Panc1 (cell line): ENCODE measurements at regions not wholly inside any gene's neighbourhood (a gene's known extent, or its start where the extent isn't known, plus 50 kb on each side); places are given as distances from the start of the nearest gene placed in this dataset.

Source experiments
- ATAC-seq: fragments of 200-7000 bp; cut with Tn5 transposase; 2 replicates; pipeline ENCODE4 v1.9.1; 2020; ENCODE audit warnings: mild to moderate bottlenecking, moderate library complexity
- BruUV-seq: library from RNA; stranded (reverse); fragments of 400-500 nt; replicated peaks from 2 replicates; lab custom pipeline; 2021; lab: Mats Ljungman, UMichigan
- CTCF ChIA-PET: fragments of 300-600 bp; sonication (Branson Sonifier 250); formaldehyde crosslinking; loops from one replicate; lab custom pipeline; 2022; ENCODE audit warnings: antibody characterized with exemption; lab: Charles Lee
- POLR2A ChIA-PET: fragments of 300-600 bp; sonication (Branson Sonifier 250); formaldehyde crosslinking; loops from one replicate; lab custom pipeline; 2022; ENCODE audit warnings: antibody characterized with exemption; lab: Charles Lee
- DNase-seq: peaks from one replicate; pipeline ENCODE4 v3.0.0-alpha.2; 2010; ENCODE audit warnings: low read depth, low spot score
- H3K27ac ChIP-seq: 2 replicates; pipeline ENCODE4 v1.5.1; 2011; ENCODE audit warnings: mild to moderate bottlenecking, low read length, inconsistent platforms
- H3K27me3 ChIP-seq: fragments of 200-500 bp; sonication (Bioruptor generic); 2 replicates; pipeline ENCODE4 v1.6.0; 2014; ENCODE audit warnings: low read length, inconsistent platforms; ENCODE audit not compliant: control insufficient read depth, insufficient read depth
- H3K36me3 ChIP-seq: fragments of 200-500 bp; sonication (Bioruptor generic); 2 replicates; pipeline ENCODE4 v1.5.1; 2014; ENCODE audit warnings: inconsistent platforms, mild to moderate bottlenecking, low read length, moderate library complexity; ENCODE audit not compliant: control insufficient read depth, insufficient read depth
- H3K4me1 ChIP-seq: 2 replicates; pipeline ENCODE4 v1.5.1; 2011; ENCODE audit warnings: inconsistent platforms, mild to moderate bottlenecking, low read length, moderate library complexity; ENCODE audit not compliant: control insufficient read depth, insufficient read depth
- H3K4me3 ChIP-seq, 2 experiments: 2 replicates each; pipeline ENCODE4 v1.5.1; 2011 to 2012; ENCODE audit warnings: low read depth in 2 of 2, low read length in 2 of 2, mild to moderate bottlenecking in 2 of 2, inconsistent platforms in 1 of 2, moderate library complexity in 1 of 2
- H3K9me3 ChIP-seq: fragments of 200-500 bp; sonication (Bioruptor generic); 2 replicates; pipeline ENCODE4 v1.5.1; 2014; ENCODE audit warnings: low read depth, mild to moderate bottlenecking, inconsistent platforms, low read length, moderate library complexity; ENCODE audit not compliant: control insufficient read depth, insufficient read depth
- POLR2AphosphoS5 ChIP-seq: IDR thresholded peaks from 2 replicates; pipeline ENCODE4 v1.6.1; 2012; ENCODE audit warnings: mild to moderate bottlenecking, low read depth, low read length, moderate library complexity
- SIN3A ChIP-seq: IDR thresholded peaks from 2 replicates; pipeline ENCODE4 v1.6.1; 2012; ENCODE audit warnings: low read depth, mild to moderate bottlenecking, low read length, moderate library complexity, borderline replicate concordance; ENCODE audit not compliant: insufficient read depth
- TCF7L2 ChIP-seq: IDR thresholded peaks from 2 replicates; pipeline ENCODE4 v1.6.1; 2011; ENCODE audit warnings: mild to moderate bottlenecking, low read depth, low read length, inconsistent platforms
- in situ Hi-C: cut with HindIII; loops from 2 replicates; pipeline ENCODE4 v1.10.0; 2016; ENCODE audit warnings: low sequenced_read_pairs, low pct_unique_long_range_greater_than_20kb
- intact Hi-C: fragments of 100-400 bp; cut with micrococcal nuclease; formaldehyde crosslinking; loops from one replicate; pipeline ENCODE4 v1.10.0; 2022; ENCODE audit not compliant: unreplicated experiment
- TF ChIP-seq, protein P1 (sequence below): fragments of 450-650 bp; IDR thresholded peaks from 2 replicates; pipeline ENCODE4 v1.5.1; 2017; ENCODE audit warnings: mild to moderate bottlenecking
- TF ChIP-seq, protein P2 (sequence below), 2 experiments: IDR thresholded peaks; 2 replicates each; pipeline ENCODE4 v1.6.1; 2011 to 2012; ENCODE audit warnings: low read depth in 2 of 2, control low read depth in 1 of 2, low read length in 1 of 2, mild to moderate bottlenecking in 1 of 2, moderate library complexity in 1 of 2; ENCODE audit not compliant: insufficient read depth in 1 of 2

DNA sequence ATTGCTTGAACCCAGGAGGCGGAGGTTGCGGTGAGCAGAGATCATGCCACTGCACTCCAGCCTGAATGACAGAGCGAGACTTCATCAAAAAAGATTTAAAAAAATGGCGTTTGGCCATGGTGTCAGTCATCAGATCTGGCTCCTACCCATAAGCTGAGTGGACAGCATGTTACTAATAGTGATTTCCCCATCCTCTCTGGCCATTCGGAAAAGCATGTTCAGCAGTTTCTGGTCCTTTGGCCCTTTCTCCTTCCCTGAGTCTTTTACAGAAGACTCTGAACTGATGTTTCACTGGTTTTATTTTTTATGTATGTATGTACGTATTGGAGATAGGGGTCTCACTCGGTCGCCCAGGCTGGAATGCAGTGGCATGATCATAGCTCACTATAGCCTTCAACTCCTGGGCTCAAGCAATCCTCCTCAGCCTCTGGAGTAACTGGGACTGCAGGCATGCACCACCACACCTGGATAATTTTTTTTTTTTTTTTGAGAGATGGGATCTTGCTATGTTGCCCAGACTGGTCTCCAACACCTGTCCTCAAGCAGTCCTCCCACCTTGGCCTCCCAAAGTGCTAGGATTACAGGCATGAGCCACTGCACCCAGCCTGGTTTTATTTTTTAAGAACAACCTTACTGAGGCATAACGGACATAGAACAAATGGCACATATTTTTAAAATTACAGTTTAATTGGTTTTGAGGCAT, 84.2 kb upstream of the CNKSR3 start:
- CTCF ChIA-PET, result no interaction called here
- BruUV-seq, result no TSS peak
- no peaks in the 10 kb centered on the region for H3K27me3 ChIP-seq
- H3K9me3 ChIP-seq, result no peaks in the 10 kb centered on the region
- H3K27ac ChIP-seq, result no peak overlapping the region
- intact Hi-C loops (no loop called here), in situ Hi-C loops (no loop called here)
- no peak for ATAC-seq
- no peak for DNase-seq
- H3K4me1 ChIP-seq, result no peaks in the 10 kb centered on the region
- H3K4me3 ChIP-seq, result no peak overlapping the region
- POLR2A ChIA-PET, result no interaction called here
- no peaks in the 10 kb centered on the region for H3K36me3 ChIP-seq
- TF ChIP-seq SIN3A (no peak), TCF7L2 (no peak), POLR2AphosphoS5 (no peak)
- TF ChIP-seq, protein P1, sequence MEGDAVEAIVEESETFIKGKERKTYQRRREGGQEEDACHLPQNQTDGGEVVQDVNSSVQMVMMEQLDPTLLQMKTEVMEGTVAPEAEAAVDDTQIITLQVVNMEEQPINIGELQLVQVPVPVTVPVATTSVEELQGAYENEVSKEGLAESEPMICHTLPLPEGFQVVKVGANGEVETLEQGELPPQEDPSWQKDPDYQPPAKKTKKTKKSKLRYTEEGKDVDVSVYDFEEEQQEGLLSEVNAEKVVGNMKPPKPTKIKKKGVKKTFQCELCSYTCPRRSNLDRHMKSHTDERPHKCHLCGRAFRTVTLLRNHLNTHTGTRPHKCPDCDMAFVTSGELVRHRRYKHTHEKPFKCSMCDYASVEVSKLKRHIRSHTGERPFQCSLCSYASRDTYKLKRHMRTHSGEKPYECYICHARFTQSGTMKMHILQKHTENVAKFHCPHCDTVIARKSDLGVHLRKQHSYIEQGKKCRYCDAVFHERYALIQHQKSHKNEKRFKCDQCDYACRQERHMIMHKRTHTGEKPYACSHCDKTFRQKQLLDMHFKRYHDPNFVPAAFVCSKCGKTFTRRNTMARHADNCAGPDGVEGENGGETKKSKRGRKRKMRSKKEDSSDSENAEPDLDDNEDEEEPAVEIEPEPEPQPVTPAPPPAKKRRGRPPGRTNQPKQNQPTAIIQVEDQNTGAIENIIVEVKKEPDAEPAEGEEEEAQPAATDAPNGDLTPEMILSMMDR, result no peak
- TF ChIP-seq, protein P2, sequence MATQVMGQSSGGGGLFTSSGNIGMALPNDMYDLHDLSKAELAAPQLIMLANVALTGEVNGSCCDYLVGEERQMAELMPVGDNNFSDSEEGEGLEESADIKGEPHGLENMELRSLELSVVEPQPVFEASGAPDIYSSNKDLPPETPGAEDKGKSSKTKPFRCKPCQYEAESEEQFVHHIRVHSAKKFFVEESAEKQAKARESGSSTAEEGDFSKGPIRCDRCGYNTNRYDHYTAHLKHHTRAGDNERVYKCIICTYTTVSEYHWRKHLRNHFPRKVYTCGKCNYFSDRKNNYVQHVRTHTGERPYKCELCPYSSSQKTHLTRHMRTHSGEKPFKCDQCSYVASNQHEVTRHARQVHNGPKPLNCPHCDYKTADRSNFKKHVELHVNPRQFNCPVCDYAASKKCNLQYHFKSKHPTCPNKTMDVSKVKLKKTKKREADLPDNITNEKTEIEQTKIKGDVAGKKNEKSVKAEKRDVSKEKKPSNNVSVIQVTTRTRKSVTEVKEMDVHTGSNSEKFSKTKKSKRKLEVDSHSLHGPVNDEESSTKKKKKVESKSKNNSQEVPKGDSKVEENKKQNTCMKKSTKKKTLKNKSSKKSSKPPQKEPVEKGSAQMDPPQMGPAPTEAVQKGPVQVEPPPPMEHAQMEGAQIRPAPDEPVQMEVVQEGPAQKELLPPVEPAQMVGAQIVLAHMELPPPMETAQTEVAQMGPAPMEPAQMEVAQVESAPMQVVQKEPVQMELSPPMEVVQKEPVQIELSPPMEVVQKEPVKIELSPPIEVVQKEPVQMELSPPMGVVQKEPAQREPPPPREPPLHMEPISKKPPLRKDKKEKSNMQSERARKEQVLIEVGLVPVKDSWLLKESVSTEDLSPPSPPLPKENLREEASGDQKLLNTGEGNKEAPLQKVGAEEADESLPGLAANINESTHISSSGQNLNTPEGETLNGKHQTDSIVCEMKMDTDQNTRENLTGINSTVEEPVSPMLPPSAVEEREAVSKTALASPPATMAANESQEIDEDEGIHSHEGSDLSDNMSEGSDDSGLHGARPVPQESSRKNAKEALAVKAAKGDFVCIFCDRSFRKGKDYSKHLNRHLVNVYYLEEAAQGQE (IDR thresholded peaks at IDR 0.05; ENCODE audit: insufficient read depth in 1 of 2, low read depth in 2 of 2, low read length in 1 of 2), result no peak

- H3K27ac ChIP-seq, result no peak overlapping the region
- no peaks in the 10 kb centered on the region for H3K4me1 ChIP-seq
- ChIA-PET POLR2A (interaction anchor here (0.6 kb wide), 2 partner anchors 11 to 26 kb away, joined by 3 to 6 read pairs; no protein-coding TSS in a partner anchor), CTCF (no interaction called here)
- H3K27me3 ChIP-seq, result no peaks in the 10 kb centered on the region
- no TSS peak for BruUV-seq
- in situ Hi-C loops, result no loop called here
- no peak for TF ChIP-seq SIN3A
- no peak for TF ChIP-seq TCF7L2
- TF ChIP-seq, protein P1, result no peak
- TF ChIP-seq, protein P2 (IDR thresholded peaks at IDR 0.05; ENCODE audit: insufficient read depth in 1 of 2, low read depth in 2 of 2, low read length in 1 of 2), result no peak
- no peak for TF ChIP-seq POLR2AphosphoS5
- H3K9me3 ChIP-seq, result no peaks in the 10 kb centered on the region
- H3K4me3 ChIP-seq, result no peak overlapping the region
- ATAC-seq, result no peak
- DNase-seq, result no peak
- intact Hi-C loops, result no loop called here
- H3K36me3 ChIP-seq, result no peaks in the 10 kb centered on the region
Observed at GRCh38 chr6:154595538-154595937, 85.1 kb upstream of the CNKSR3 start.
